HS-27A (cell line): ENCODE measurements at regions not wholly inside any gene's neighbourhood (a gene's known extent, or its start where the extent isn't known, plus 50 kb on each side); places are given as distances from the start of the nearest gene placed in this dataset.
"Not testable (repeated sequence)": the region's sequence is repeated elsewhere in the genome, so short reads cannot be mapped to it uniquely, and the experiment has no call there.

Experiments used
- DNase-seq: peaks from one replicate; pipeline ENCODE4 v3.0.0-alpha.2; 2012; ENCODE audit warnings: low read depth, missing footprints

DNA sequence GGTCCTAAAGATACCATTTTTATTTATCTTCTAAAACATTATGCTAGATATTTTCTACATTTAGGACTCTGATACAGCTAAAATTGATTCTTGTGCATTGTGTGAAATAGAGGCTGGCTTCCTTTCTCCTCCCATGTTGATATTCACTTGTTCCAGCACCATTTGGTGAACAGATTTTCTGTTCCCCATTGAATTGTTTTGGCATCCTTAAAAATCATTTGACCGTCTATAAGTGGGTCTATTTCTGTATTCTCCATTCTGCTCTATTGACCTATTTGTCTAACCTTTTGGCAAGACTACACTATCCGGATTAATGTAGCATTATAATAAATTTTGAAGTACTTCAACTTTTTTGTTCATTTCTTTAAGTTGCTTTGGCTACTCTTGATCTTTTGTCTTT is 2689.2 kb downstream of the PCDH9 start:
- no peak for DNase-seq

- no peak for DNase-seq
Measured at GRCh38 chr13:64540468-64540867, 2689.7 kb downstream of the PCDH9 start.

DNA sequence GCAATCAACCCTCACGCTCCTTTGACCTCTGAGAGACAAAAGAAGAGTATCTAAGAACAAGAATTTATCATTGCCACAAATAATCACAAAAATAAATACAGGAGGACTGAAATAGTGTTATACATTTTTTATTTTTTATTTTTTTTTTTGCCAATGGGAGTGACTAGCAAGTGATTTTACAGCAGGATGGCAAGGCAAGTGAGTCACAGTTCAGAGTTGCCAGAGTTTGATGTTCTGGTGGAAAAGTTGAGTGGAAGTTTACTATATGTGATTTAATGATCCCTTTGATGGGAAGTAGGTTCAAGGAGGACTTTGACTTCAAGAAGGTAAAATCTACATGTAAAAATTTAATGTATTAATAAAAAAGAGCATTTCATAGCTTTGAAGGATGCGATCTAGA is 2691.4 kb downstream of the PCDH9 start:
- no peak for DNase-seq

DNA sequence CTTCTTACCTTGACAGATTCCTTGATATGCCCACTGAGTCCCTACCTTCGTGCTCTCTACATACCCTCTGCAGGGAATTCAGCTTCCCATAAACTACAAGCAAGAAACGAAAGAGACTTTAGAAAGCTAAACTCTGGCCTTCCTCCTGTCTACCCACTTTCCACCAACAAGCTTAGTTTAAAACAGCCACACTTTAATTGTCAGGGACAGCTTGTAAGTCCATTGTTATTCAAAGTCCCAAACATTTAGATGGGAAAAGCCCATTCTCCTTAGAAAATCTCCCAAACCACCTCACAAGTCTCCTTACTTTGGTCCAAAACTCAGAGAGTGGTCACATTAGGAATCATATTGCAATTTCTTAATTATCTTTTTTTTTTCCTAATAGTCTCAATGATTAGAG is 2695.8 kb downstream of the PCDH9 start:
- no peak for DNase-seq

DNA sequence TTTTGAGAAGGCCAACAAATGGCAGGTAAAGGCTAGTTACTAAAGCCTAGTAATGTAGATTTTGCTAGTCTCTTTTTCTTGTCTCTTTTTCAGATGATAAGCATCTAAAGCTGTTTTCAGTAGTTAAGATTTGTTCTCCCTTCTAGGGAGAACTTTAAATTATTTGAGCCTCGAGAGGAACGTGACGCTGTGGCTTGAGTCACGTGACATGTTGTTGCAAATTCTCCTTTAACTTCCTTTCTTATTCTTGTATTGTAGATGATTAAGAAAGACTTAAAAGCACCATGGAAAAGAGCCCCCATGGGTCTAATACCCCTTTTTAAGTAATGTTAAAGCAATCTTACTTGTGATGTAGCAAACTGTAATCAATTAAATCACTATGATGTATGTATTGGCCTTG is 2698.7 kb downstream of the PCDH9 start:
- no peak for DNase-seq

- no peak for DNase-seq
Measured at GRCh38 chr13:64529874-64530485, 2700.2 kb downstream of the PCDH9 start.

DNA sequence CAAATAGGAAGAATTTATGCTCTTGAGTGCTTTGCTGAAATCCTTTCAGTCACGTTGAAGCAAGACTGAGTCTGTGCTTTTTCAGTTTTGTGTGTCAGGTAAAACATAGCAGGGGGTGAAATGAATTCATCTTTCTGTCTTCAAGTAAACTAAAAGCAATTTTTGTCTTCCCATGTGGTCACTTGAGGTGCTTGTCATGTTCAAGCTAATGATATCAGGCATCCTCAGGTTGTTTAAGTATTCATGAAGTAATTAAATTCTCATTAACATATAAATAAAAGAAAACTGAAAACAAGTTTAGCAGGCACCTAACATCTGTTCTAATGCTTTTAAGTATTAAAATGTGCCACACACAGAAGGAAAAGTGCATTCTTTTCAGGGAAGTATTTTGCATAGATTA is 2701.3 kb downstream of the PCDH9 start:
- DNase-seq: no peak

GRCh38 chr13:64527561-64527960 is 2702.6 kb downstream of the PCDH9 start:
- no peak for DNase-seq

DNA sequence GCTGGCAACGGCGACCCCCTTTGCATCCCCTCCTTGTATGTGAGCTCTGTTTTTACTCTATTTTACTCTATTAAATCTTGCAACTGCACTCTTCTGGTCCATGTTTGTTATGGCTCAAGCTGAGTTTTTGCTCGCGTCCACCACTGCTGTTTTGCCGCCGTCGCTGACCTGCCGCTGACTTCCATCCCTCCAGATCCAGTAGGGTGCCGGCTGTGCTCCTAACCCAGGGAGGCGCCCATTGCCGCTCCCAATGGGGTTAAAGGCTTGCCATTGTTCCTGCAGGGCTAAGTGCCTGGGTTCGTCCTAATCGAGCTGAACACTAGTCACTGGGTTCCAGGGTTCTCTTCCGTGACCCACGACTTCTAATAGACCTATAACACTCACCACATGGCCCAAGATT is 2704.4 kb downstream of the PCDH9 start:
- no peak for DNase-seq

DNA sequence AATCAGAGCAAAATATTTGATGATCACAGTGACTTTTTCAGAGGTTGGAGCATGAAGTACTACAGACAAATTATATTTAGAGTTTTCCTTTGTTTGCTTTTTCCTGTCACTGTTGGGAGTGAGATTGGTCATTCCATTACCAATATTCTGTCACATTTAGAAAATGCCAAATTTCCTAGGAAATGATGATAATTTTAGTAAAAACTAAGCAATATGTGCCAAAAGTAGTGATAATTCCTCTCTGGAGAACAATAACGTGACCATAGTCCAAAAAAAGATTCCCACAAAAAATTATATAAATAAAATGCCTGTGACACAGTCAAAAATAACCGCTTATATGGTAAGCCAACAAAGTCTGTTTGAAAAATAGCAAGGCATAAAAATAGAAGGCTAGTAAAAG is 2719.4 kb downstream of the PCDH9 start:
- no peak for DNase-seq

DNA sequence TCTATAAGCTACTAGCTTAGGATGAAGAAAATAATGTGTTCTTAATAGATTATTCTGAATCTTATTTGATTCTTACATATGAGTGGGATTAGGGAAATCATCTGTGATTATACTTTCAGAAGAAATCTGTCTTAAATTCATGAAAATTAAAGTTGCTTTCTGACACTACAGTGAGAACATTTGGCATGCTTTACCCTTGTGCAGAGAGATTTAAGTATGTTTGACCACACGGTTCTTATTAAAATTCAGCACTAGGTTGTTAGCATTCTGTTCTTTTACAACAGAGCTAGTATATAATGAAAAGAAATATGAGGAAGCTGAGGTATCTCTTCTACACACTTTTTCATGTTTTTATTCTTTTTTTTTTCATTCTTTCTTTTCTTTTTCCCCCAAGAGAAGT is 2723.9 kb downstream of the PCDH9 start:
- DNase-seq: no peak

- DNase-seq: peak; percentile 31
Measured at GRCh38 chr13:64505336-64505910, 2724.7 kb downstream of the PCDH9 start.

GRCh38 chr13:64488731-64489130 is 2741.4 kb downstream of the PCDH9 start:
- no peak for DNase-seq

GRCh38 chr13:64482373-64482772 is 2747.8 kb downstream of the PCDH9 start:
- DNase-seq: peak; percentile 23

DNA sequence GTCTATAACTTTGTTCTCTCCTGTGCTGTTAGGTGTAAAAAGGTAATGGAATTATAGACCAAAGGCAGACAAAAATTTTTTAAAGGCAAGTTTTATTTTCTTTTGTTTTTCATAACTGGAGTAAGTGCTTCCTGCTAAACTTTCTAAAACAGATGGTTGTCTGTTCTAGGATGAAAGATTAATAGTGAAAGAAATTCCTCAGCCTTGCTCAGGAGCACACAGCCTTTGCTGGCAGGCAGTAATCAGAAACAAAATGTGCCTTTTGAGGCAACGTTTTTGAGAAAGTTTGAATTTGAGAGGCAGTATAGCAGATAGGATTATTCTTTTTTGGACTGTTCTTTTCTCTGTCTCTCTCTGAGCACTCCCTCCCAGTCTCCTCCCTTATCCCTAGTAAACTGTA is 2749.5 kb downstream of the PCDH9 start:
- no peak for DNase-seq

- no peak for DNase-seq
Measured at GRCh38 chr13:64480211-64480610, 2749.9 kb downstream of the PCDH9 start.

DNA sequence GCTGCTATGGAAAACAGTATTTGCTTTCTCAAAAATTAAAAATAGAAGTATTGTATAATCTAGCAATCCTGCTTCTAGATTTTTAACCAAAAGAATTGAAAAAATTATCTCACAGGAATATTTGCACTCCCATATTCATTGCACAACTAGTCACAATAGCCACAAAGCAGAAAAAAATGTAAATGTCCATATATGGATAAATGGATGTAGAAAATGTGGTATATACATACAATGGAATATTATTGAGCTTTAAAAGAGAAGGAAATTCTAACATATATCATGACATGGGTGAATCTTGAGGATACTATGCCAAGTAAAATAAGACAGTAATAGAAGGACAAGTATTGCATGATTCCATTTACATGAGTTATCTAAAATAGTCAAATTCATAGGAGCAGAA is 2753.0 kb downstream of the PCDH9 start:
- DNase-seq: no peak

GRCh38 chr13:64476041-64476568 is 2754.0 kb downstream of the PCDH9 start:
- not testable (repeated sequence) for DNase-seq

GRCh38 chr13:64471916-64472315 is 2758.2 kb downstream of the PCDH9 start:
- no peak for DNase-seq

DNA sequence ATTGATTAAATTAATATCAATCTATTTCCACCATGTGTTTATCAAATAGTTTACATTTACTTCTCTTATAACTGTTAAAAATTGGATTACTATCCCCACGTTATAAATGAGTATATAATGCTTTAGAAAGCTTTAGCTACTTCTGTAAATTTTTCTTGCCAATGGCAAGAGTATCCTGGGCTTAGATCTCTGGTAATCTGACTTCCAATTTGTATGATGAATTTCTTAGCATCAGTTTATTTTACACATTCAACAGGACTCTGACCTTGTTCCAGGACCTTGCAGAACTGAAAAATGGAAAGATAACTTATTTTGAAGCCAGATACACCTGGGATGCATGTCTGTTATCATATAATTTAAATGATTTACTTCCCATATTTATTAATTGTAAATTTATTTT is 2759.4 kb downstream of the PCDH9 start:
- no peak for DNase-seq

DNA sequence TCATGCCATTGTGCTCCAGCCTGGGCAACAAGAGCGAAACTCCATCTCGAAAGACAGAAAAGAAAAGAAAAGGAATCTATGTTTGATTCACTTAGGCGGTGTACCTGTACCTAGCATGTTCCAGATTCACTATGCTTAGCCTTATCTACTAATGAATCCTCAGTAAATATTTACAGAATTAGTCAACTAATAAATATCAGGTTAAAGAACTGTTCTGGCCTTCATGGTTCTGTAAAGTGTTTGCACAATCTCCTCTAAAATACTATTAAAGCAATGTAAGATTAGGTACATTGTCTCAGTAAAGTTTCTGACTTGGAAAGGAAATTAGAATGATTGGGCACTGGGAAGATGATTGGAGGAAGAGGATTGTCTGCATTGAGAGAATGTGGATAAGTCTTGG is 2770.4 kb downstream of the PCDH9 start:
- DNase-seq: no peak

- peak; percentile 11 for DNase-seq
Measured at GRCh38 chr13:64457976-64458375, 2772.2 kb downstream of the PCDH9 start.

- no peak for DNase-seq
Measured at GRCh38 chr13:64455124-64455523, 2775.0 kb downstream of the PCDH9 start.

GRCh38 chr13:64453831-64454230 is 2776.3 kb downstream of the PCDH9 start:
- no peak for DNase-seq
